ENCODE measurements at regions not wholly inside any gene's neighbourhood (a gene's known extent, or its start where the extent isn't known, plus 50 kb on each side); places are given as distances from the start of the nearest gene placed in this dataset.

- ChIA-PET POLR2A (no interaction called here), CTCF (no interaction called here)
- intact Hi-C loops (cut with micrococcal nuclease), result no loop called here
- Mint-ChIP-seq H3K36me3 (ENCODE audit: low read depth) (no peaks in the 10 kb centered on the region), H3K4me3 (no peak overlapping the region), H3K27me3 (no peaks in the 10 kb centered on the region), H3K9me3 (no peaks in the 10 kb centered on the region), H3K4me1 (no peaks in the 10 kb centered on the region), H3K27ac (no peak overlapping the region)
- TF ChIP-seq CTCF (IDR thresholded peaks at IDR 0.05), result no peak
- no peak for DNase-seq
- no peak for ATAC-seq (ENCODE audit: low read depth)
Observed at GRCh38 chr4:120355881-120356280, 289.2 kb upstream of the MAD2L1 start.

GRCh38 chr4:120354381-120354780, 287.7 kb upstream of the MAD2L1 start:
- H3K27ac Mint-ChIP-seq, result no peak overlapping the region

DNA sequence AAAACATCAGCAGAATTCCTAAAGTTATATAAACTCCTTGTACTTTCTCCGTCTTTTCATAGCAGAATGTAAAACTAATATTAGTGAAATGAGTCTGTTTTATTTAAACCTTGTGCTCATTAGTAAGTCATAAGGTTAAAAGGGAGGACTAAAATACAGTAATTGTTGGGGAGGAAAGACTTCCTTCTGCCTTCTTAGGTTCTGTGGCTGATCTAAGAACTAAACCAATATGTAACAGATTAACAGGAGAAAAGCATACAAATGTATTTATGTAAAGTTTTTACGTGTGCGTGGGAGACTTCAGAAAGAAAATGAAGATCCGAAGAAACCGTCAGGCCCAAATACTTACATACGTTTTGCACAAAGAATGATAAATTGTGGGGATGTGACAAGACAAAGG, 286.6 kb upstream of the MAD2L1 start:
- Mint-ChIP-seq H3K27ac (no peak overlapping the region), H3K4me1 (no peaks in the 10 kb centered on the region), H3K9me3 (no peaks in the 10 kb centered on the region), H3K4me3 (no peak overlapping the region), H3K27me3 (no peaks in the 10 kb centered on the region), H3K36me3 (ENCODE audit: low read depth) (no peaks in the 10 kb centered on the region)
- POLR2A ChIA-PET, result no interaction called here
- DNase-seq (no peak), ATAC-seq (ENCODE audit: low read depth) (no peak)
- intact Hi-C loops (cut with micrococcal nuclease), result no loop called here
- CTCF ChIA-PET, result no interaction called here
- no peak for TF ChIP-seq CTCF (IDR thresholded peaks at IDR 0.05)

More at GRCh38 chr4:120354381-120354780, 287.7 kb upstream of the MAD2L1 start:
- H3K4me3 Mint-ChIP-seq, result no peak overlapping the region
- intact Hi-C loops (cut with micrococcal nuclease), result no loop called here
- CTCF ChIA-PET, result no interaction called here
- no peak for ATAC-seq (ENCODE audit: low read depth)
- no peaks in the 10 kb centered on the region for H3K4me1 Mint-ChIP-seq
- H3K9me3 Mint-ChIP-seq, result no peaks in the 10 kb centered on the region
- no peaks in the 10 kb centered on the region for H3K27me3 Mint-ChIP-seq
- POLR2A ChIA-PET, result no interaction called here
- no peak for DNase-seq
- no peak for TF ChIP-seq CTCF (IDR thresholded peaks at IDR 0.05)
- H3K36me3 Mint-ChIP-seq (ENCODE audit: low read depth), result no peaks in the 10 kb centered on the region

DNA sequence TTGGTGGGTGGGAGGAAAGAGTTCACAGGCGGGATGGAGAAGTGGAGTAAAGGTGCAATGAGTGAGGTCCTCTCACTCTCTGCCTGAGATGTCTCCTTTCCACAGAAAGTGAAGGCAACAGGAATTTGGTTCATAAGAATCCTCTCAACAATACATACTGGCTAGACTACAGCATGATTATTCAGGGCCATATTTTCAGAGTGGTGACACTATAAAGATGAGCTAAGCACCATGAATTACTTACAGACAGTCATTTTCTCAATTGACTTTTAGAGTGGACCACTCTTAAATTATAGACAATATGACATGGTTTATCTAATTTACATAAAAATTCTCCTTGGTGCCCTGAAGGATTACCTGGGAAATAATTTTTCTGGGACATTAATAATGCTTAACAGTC, 286.1 kb upstream of the MAD2L1 start:
- H3K27ac Mint-ChIP-seq, result no peak overlapping the region
- no peaks in the 10 kb centered on the region for H3K36me3 Mint-ChIP-seq (ENCODE audit: low read depth)
- H3K27me3 Mint-ChIP-seq, result no peaks in the 10 kb centered on the region
- ATAC-seq (ENCODE audit: low read depth) (no peak), DNase-seq (no peak)
- intact Hi-C loops (cut with micrococcal nuclease), result no loop called here
- CTCF ChIA-PET, result no interaction called here
- H3K9me3 Mint-ChIP-seq, result no peaks in the 10 kb centered on the region
- no peaks in the 10 kb centered on the region for H3K4me1 Mint-ChIP-seq
- no peak for TF ChIP-seq CTCF (IDR thresholded peaks at IDR 0.05)
- POLR2A ChIA-PET, result no interaction called here
- H3K4me3 Mint-ChIP-seq, result no peak overlapping the region

- ChIA-PET CTCF (no interaction called here), POLR2A (no interaction called here)
- no peak for ATAC-seq (ENCODE audit: low read depth)
- H3K36me3 Mint-ChIP-seq (ENCODE audit: low read depth), result no peaks in the 10 kb centered on the region
- TF ChIP-seq CTCF (IDR thresholded peaks at IDR 0.05), result no peak
- intact Hi-C loops (cut with micrococcal nuclease), result no loop called here
- H3K27ac Mint-ChIP-seq, result no peak overlapping the region
- H3K9me3 Mint-ChIP-seq, result no peaks in the 10 kb centered on the region
- no peak overlapping the region for H3K4me3 Mint-ChIP-seq
- no peaks in the 10 kb centered on the region for H3K4me1 Mint-ChIP-seq
- DNase-seq, result no peak
- H3K27me3 Mint-ChIP-seq, result no peaks in the 10 kb centered on the region
Observed at GRCh38 chr4:120348948-120349347, 282.3 kb upstream of the MAD2L1 start.

Data from activated B cell treated with CpG ODN at 0.5 μM for 24 hours (primary cell).